Keratinocyte (primary cell): ENCODE measurements at regions not wholly inside any gene's neighbourhood (a gene's known extent, or its start where the extent isn't known, plus 50 kb on each side); places are given as distances from the start of the nearest gene placed in this dataset.

ENCODE experiments used
- EZH2 ChIP-seq: IDR thresholded peaks from one replicate; pipeline ENCODE4 v1.6.1; 2012; ENCODE audit warnings: inconsistent platforms, mild to moderate bottlenecking, low read length, moderate library complexity
- TF ChIP-seq, protein P1 (sequence below), 3 experiments: IDR thresholded peaks in 1 of 3; conservative IDR thresholded peaks in 1 of 3; optimal IDR thresholded peaks in 1 of 3; 2 replicates in 2 of 3; 3 replicates in 1 of 3; pipeline versions ENCODE3 to v1.5.1; 2011; ENCODE audit warnings: low read length in 3 of 3, mild to moderate bottlenecking in 3 of 3, moderate library complexity in 2 of 3, control low read depth in 1 of 3, inconsistent platforms in 1 of 3; ENCODE audit not compliant: insufficient read depth in 2 of 3; ENCODE audit errors: extremely low read depth in 1 of 3

DNA sequence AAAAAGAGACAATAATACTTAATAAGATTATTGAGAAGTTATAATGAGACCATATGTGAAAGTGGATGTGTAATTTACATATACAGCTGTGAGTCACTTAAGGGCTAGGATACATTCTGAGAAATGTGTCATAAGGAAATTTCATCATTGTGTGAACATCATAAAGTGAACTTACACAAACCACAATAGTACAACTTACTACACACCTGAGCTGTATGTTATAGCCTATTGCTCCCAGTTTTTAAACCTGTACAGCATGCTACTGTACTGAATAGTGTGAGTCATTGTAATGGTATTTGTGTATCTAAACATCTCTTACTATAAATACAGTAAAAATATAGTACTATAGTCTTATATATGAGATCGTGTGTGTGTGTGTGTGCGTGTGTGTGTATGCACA is 1420.3 kb upstream of the PIK3C3 start:
- TF ChIP-seq, protein P1, sequence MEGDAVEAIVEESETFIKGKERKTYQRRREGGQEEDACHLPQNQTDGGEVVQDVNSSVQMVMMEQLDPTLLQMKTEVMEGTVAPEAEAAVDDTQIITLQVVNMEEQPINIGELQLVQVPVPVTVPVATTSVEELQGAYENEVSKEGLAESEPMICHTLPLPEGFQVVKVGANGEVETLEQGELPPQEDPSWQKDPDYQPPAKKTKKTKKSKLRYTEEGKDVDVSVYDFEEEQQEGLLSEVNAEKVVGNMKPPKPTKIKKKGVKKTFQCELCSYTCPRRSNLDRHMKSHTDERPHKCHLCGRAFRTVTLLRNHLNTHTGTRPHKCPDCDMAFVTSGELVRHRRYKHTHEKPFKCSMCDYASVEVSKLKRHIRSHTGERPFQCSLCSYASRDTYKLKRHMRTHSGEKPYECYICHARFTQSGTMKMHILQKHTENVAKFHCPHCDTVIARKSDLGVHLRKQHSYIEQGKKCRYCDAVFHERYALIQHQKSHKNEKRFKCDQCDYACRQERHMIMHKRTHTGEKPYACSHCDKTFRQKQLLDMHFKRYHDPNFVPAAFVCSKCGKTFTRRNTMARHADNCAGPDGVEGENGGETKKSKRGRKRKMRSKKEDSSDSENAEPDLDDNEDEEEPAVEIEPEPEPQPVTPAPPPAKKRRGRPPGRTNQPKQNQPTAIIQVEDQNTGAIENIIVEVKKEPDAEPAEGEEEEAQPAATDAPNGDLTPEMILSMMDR (optimal IDR thresholded peaks at IDR 0.05 in 1 of 3, IDR thresholded peaks at IDR 0.05 in 1 of 3, conservative IDR thresholded peaks at IDR 0.05 in 1 of 3; ENCODE audit: extremely low read depth in 1 of 3, insufficient read depth in 2 of 3, low read length in 3 of 3), result no peak
- TF ChIP-seq EZH2, result no peak
